ENCODE measurements at regions not wholly inside any gene's neighbourhood (a gene's known extent, or its start where the extent isn't known, plus 50 kb on each side); places are given as distances from the start of the nearest gene placed in this dataset.

DNA sequence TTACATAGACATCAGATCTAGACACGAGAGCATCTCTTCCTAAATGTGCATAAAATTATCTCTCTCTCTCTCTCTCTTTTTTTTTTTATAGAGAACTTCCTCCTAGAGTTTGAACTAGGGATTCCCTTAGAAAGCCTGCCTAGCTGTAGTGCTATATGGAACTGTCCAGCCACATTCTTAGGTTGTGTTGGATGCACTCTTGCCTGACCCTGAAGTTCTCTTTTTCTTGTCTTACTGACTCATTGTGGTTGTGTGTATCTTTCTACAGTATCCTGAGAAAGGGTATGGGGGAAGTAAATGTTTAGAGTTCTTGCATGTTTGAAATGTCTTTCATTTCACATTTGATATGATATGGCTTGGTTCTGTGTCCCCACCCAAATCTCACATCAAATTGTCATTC, 368.2 kb downstream of the CDH2 start:
- Histone ChIP-seq H3K36me3 (ENCODE audit: control insufficient read depth in 2 of 2, extremely low read depth in 1 of 2, insufficient read depth in 2 of 2, low read length in 2 of 2) (no peaks in the 10 kb centered on the region), H3K27me3 (ENCODE audit: control insufficient read depth in 2 of 2, insufficient read depth in 2 of 2, low read length in 2 of 2) (no peaks in the 10 kb centered on the region), H3K4me1 (ENCODE audit: control insufficient read depth, extremely low read depth, insufficient read depth, low read length) (no peaks in the 10 kb centered on the region), H4K20me1 (replicated peaks; ENCODE audit: control insufficient read depth, extremely low read depth, insufficient read depth, low read length) (no peaks in the 10 kb centered on the region), H3K9ac (replicated peaks; ENCODE audit: extremely low read depth, insufficient read depth, low read length) (no peak overlapping the region), H3K9me3 (replicated peaks; ENCODE audit: control insufficient read depth, insufficient read depth, low read length) (no peaks in the 10 kb centered on the region), H3K9me1 (replicated peaks; ENCODE audit: control insufficient read depth, extremely low read depth, insufficient read depth, low read length) (no peaks in the 10 kb centered on the region), H3K79me2 (ENCODE audit: control insufficient read depth, insufficient read depth, low read length) (no peaks in the 10 kb centered on the region), H3K4me3 (replicated peaks in 1 of 3; ENCODE audit: insufficient read depth in 1 of 3, low read depth in 1 of 3, low read length in 3 of 3) (no peak overlapping the region), H3K4me2 (ENCODE audit: insufficient read depth, low read length) (no peak overlapping the region), H3K27ac (ENCODE audit: insufficient read depth, low read depth, low read length) (no peak overlapping the region), H2AFZ (ENCODE audit: low read depth, low read length) (no peak overlapping the region)
- POLR2A ChIA-PET, result no interaction called here
- dilution Hi-C loops (cut with MboI; ENCODE audit: extremely low pct_ligation_motif_present, low sequenced_read_pairs), result no loop called here
- no TSS peak for BruUV-seq (replicated peaks)
- CTCF ChIA-PET, result interaction anchor here (1.4 kb wide), 1 partner anchor 58 kb away, joined by 3 read pairs; no protein-coding TSS in a partner anchor
- intact Hi-C loops (cut with micrococcal nuclease), result no loop called here
- TF ChIP-seq POLR2A (IDR thresholded peaks at IDR 0.05; ENCODE audit: low read depth, low read length) (no peak), GATA2 (IDR thresholded peaks at IDR 0.05; ENCODE audit: insufficient read depth, insufficient read length, low read depth, low read length) (no peak), EZH2 (IDR thresholded peaks at IDR 0.05; ENCODE audit: borderline replicate concordance, low read depth, low read length, severe bottlenecking) (no peak), MYC (IDR thresholded peaks at IDR 0.05; ENCODE audit: low read depth, low read length) (no peak), FOS (IDR thresholded peaks at IDR 0.05; ENCODE audit: borderline replicate concordance, insufficient read depth, low read length) (no peak), POLR2AphosphoS5 (IDR thresholded peaks at IDR 0.05; ENCODE audit: insufficient read depth, low read depth, low read length) (no peak), CTCF (IDR thresholded peaks at IDR 0.05; ENCODE audit: extremely low read depth in 1 of 2, insufficient read depth in 1 of 2, low read depth in 1 of 2, low read length in 2 of 2) (no peak), JUN (IDR thresholded peaks at IDR 0.05; ENCODE audit: borderline replicate concordance, insufficient read depth, insufficient read length, low read depth) (no peak)
- TF ChIP-seq, protein P1, sequence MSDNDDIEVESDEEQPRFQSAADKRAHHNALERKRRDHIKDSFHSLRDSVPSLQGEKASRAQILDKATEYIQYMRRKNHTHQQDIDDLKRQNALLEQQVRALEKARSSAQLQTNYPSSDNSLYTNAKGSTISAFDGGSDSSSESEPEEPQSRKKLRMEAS (IDR thresholded peaks at IDR 0.05; ENCODE audit: insufficient read depth, insufficient read length), result no peak
- no peak for FAIRE-seq
- DNase-seq (ENCODE audit: low read depth, low spot score), result no peak
